Muscle of leg (tissue), 3 donors: ENCODE measurements at regions not wholly inside any gene's neighbourhood (a gene's known extent, or its start where the extent isn't known, plus 50 kb on each side); places are given as distances from the start of the nearest gene placed in this dataset.
A peak's percentile ranks its signal among the peaks of the same experiment; 100 is the strongest.

Experiments used
- DNase-seq: peaks from one replicate; pipeline ENCODE4 v3.0.0; 2013
- H3K27ac ChIP-seq: one replicate; pipeline ENCODE4 v1.5.1; 2013; ENCODE audit warnings: mild to moderate bottlenecking, low read length, control low read depth
- H3K27me3 ChIP-seq: one replicate; pipeline ENCODE4 v1.6.1; 2013; ENCODE audit warnings: low read length; ENCODE audit not compliant: control insufficient read depth, insufficient read depth
- H3K36me3 ChIP-seq: one replicate; pipeline ENCODE4 v1.6.1; 2013; ENCODE audit warnings: low read length; ENCODE audit not compliant: control insufficient read depth, insufficient read depth
- H3K4me1 ChIP-seq: one replicate; pipeline ENCODE4 v1.6.1; 2013; ENCODE audit warnings: low read length; ENCODE audit not compliant: control insufficient read depth, insufficient read depth
- H3K4me3 ChIP-seq: one replicate; pipeline ENCODE4 v1.5.1; 2013; ENCODE audit warnings: low read length, control low read depth
- H3K9me3 ChIP-seq: replicated peaks from 2 replicates; pipeline ENCODE4 v1.6.1; 2013; ENCODE audit warnings: low read depth, low read length; ENCODE audit not compliant: control insufficient read depth
- WGBS: methylation state at CpG from one replicate; pipeline ENCODE4 v1.1.5; 2013; ENCODE audit warnings: missing lambda C conversion rate; ENCODE audit not compliant: insufficient coverage; 5-methylcytosine and 5-hydroxymethylcytosine counted together

DNA sequence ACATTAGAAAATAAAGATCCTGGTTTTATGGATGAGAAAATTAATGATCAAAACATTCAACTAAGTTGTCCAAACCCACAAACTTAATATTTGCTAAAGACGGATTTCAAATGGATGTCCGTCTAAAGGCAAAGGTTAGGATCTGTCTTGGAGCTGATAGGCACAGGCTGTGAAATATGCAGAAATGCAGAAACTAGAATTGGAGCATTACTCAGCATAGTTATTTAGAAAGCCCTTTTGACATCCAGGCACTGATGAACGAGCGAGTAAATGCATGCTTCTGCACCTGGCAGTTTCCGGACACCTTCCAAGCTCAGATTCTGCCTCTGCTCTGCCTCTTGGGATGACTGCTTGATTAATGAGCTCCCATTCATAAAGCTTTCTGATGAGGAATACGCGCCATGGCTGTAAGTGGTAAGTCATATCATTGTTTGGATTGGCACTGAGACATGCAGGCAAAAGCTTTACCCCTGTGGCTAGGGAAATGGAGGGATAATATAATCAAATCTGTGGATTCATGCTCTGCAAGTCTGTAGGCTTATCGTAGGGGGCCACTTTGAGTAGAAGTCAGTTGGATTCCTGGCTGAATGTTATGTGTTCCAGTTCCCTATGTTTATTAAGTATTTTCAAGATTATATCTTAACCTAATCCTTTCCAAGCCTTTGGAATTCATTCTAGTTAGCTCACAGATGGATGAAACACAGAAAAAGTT lies 2176.3 kb upstream of the CELF4 start:
- 62% methylated on average over 5 of the region's 8 CpGs for WGBS
- Histone ChIP-seq H3K27ac (no peak overlapping the region), H3K4me3 (no peak overlapping the region), H3K36me3 (no peaks in the 10 kb centered on the region), H3K27me3 (no peaks in the 10 kb centered on the region), H3K9me3 (no peaks in the 10 kb centered on the region), H3K4me1 (no peaks in the 10 kb centered on the region)
- DNase-seq, result no peak

DNA sequence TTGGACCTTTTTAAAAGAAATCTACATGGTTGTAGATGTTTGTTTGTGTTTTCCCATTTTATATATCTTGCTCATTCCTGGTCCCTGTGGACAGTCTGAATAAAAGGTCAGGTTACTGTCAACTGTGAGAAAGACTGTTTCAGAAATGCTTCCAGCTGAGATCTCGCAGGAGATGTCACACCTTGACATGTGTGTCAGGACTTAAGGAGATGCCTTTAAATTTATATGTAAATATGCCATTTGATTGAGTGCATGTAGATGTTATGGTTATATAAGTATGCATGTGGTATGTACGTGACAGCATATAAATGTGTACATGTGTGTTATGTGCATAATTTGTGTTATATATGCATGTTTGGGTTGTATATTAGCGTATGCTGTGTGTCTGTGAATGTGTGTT lies 2172.3 kb upstream of the CELF4 start:
- no peak overlapping the region for H3K27ac ChIP-seq
- WGBS, result 84% methylated on average over 3 of the region's 3 CpGs
- H3K27me3 ChIP-seq, result no peaks in the 10 kb centered on the region
- no peaks in the 10 kb centered on the region for H3K4me1 ChIP-seq
- no peak for DNase-seq
- no peaks in the 10 kb centered on the region for H3K36me3 ChIP-seq
- no peaks in the 10 kb centered on the region for H3K9me3 ChIP-seq
- no peak overlapping the region for H3K4me3 ChIP-seq

DNA sequence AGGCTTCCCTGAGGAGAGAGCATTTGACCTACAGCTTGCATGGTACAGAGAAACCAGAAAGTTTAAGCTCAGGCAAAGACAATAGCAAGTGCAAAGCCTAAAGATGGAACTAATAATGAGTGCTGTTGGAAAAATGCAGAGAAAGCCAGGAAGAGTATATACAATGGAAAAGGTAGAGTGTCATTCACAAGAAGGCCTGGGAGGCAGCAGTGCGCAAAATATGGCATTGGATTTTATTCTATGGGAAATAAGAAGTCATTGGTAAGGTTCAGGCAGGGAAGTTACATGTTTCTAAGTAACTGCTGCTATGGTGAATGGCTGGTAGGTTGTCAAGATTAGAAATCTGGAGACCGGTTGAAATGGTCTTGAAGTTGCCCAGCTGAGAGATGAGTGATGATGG lies 2167.3 kb upstream of the CELF4 start:
- no peaks in the 10 kb centered on the region for H3K36me3 ChIP-seq
- WGBS, result 94% methylated on average over 2 of the region's 2 CpGs
- no peaks in the 10 kb centered on the region for H3K27me3 ChIP-seq
- no peaks in the 10 kb centered on the region for H3K9me3 ChIP-seq
- H3K27ac ChIP-seq, result no peak overlapping the region
- no peaks in the 10 kb centered on the region for H3K4me1 ChIP-seq
- H3K4me3 ChIP-seq, result no peak overlapping the region
- DNase-seq, result no peak

DNA sequence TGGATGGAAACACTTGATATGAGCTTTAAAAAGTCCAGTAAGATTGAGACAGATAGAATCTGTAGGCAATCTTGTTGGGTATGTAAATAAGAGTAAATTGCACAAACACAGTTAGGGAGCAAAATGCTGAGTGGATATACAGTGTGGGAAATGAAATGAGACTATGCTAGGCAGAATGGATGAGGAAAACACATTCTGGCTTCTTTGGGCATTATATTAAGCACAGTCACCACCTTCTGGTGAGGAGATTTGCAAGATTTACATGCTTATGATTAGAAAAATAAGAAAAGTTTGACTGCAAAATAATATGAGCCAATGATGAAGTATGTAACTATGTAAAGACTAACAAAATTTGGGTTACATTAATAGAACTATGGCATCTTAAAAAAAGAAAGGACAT lies 2165.0 kb upstream of the CELF4 start:
- H3K4me3 ChIP-seq, result no peak overlapping the region
- no peak overlapping the region for H3K27ac ChIP-seq
- no peaks in the 10 kb centered on the region for H3K36me3 ChIP-seq
- H3K27me3 ChIP-seq, result no peaks in the 10 kb centered on the region
- no peak for DNase-seq
- H3K4me1 ChIP-seq, result no peaks in the 10 kb centered on the region
- H3K9me3 ChIP-seq, result no peaks in the 10 kb centered on the region

DNA sequence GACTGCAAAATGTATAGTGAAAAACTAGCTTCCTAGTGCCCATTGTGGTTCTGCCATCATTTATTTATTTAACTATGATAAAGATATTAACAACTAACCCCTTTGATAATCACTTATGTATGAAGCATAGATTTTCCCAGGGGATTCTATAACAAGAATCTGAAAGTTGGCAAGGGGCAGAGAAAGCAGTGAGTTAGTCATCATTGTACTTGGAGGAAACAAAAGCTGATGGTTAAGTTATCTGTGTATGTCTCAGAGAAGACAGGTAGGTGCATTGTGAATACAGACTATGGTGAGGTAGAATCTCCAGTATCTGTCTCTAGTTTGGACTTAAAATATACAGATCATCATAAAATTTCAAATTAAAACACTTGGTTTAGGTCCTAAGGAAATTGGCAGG lies 2159.1 kb upstream of the CELF4 start:
- no peak for DNase-seq

DNA sequence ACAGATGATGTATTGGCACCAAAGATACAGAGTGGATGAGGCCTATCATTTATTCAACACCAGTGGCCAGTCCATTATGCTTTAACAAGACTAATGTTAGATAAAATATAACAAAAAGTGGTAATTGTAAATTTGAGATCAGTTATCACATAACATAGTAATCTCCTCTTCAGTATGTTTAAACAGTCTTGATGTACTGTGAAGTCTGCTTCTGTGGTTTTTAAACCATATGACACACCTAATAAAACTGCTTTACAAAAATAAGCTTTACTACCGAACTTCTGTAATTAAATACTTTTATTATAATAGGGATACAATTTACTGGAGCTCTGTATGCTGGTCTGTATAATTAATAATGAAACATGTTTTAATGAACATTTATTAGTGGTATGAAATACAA lies 2156.1 kb upstream of the CELF4 start:
- no peaks in the 10 kb centered on the region for H3K36me3 ChIP-seq
- no peaks in the 10 kb centered on the region for H3K27me3 ChIP-seq
- H3K4me3 ChIP-seq, result no peak overlapping the region
- H3K4me1 ChIP-seq, result no peaks in the 10 kb centered on the region
- no peak for DNase-seq
- WGBS, result no CpG with 5 or more reads among the region's 1 CpG
- no peaks in the 10 kb centered on the region for H3K9me3 ChIP-seq
- H3K27ac ChIP-seq, result no peak overlapping the region

More for the DNA sequence above, 2159.1 kb upstream of the CELF4 start:
- Histone ChIP-seq H3K4me1 (no peaks in the 10 kb centered on the region), H3K27ac (no peak overlapping the region), H3K27me3 (no peaks in the 10 kb centered on the region), H3K9me3 (no peaks in the 10 kb centered on the region), H3K4me3 (no peak overlapping the region), H3K36me3 (no peaks in the 10 kb centered on the region)

DNA sequence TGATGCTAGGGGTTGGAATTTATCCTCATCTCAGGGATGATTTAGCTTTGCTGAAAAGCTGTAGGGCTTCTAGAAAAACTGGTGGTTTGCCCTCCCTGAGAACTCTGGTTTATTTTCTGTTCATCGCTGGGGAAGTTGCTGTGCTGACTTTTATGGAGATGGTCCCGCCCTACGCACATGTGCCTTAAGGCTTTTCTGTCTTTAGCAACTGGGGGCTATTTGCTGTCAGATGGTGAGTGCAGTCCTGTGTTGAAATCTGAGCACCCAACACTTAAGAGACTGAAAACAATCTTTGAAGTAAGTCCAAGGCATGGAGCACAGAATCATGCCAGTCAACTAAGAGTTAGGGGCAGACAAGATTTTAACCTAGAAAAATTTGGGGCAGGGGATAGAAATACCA lies 2148.4 kb upstream of the CELF4 start:
- WGBS, result 95% methylated on average over 3 of the region's 3 CpGs
- DNase-seq, result peak; percentile 25

DNA sequence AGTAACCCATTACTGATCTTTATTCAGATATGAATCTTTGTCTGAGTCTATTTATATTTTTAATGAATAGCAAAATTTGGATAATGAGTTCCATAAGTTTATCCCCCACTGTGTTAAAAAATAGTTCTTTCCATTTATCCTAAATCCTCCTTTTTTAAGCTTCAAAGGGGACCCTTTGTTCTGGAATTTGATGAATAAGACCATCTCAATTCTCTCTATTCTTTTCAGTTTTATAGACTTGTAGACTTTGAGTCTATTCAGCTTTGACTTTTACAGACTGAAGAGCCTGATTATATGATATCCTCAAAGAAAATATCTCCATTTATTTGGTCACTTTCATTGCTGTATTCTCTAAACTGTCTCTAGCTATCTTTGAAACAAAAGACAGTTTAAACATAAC lies 2146.1 kb upstream of the CELF4 start:
- Histone ChIP-seq H3K9me3 (no peaks in the 10 kb centered on the region), H3K27me3 (no peaks in the 10 kb centered on the region), H3K4me3 (no peak overlapping the region), H3K27ac (no peak overlapping the region), H3K4me1 (no peaks in the 10 kb centered on the region), H3K36me3 (no peaks in the 10 kb centered on the region)
- DNase-seq, result no peak

More for the DNA sequence above, 2148.4 kb upstream of the CELF4 start:
- no peak overlapping the region for H3K27ac ChIP-seq
- H3K9me3 ChIP-seq, result no peaks in the 10 kb centered on the region
- no peak overlapping the region for H3K4me3 ChIP-seq
- H3K36me3 ChIP-seq, result no peaks in the 10 kb centered on the region
- H3K4me1 ChIP-seq, result no peaks in the 10 kb centered on the region
- no peaks in the 10 kb centered on the region for H3K27me3 ChIP-seq

DNA sequence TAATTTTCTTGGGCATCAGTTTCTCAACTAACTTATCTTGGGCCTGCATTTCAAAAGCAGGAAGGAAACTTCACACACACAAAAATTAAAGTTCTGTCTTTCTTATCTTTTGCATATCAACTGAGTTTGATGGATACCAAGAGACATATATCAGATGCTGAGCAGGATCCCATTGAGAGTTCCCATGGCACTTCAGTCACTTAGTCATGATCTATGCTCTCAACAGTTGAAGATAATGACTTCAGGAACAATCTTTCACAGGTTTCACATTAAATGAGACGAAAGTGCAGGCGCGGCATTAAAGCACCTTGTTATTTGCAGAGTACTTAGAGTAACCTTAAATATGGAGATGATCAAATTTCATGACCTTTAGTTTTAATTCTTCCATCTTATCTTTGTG lies 2139.8 kb upstream of the CELF4 start:
- WGBS, result no CpG with 5 or more reads among the region's 3 CpGs
- Histone ChIP-seq H3K27ac (no peak overlapping the region), H3K4me3 (no peak overlapping the region), H3K4me1 (no peaks in the 10 kb centered on the region), H3K27me3 (no peaks in the 10 kb centered on the region), H3K9me3 (no peaks in the 10 kb centered on the region), H3K36me3 (no peaks in the 10 kb centered on the region)
- DNase-seq, result no peak

DNA sequence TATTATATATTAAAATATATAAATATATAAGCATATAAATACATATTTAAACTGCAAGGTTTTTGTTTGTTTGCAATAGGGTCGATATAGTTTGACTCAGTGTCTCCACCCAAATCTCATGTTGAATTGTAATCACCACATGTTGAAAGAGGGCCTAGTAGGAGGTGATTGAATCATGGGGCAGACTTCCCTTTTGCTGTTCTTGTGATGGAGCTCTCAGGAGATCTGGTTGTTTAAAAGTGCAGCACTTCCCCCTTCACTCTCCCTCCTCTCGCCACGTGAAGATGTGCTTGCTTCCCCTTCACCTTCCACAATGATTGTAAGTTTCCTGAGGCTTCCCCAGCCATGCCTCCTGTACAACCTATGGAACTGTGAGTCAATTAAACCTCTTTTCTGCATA lies 2137.3 kb upstream of the CELF4 start:
- H3K27ac ChIP-seq, result no peak overlapping the region
- H3K4me3 ChIP-seq, result no peak overlapping the region
- DNase-seq, result no peak
- WGBS, result 71% methylated on average over 2 of the region's 3 CpGs
- H3K27me3 ChIP-seq, result no peaks in the 10 kb centered on the region
- no peaks in the 10 kb centered on the region for H3K36me3 ChIP-seq
- H3K9me3 ChIP-seq, result no peaks in the 10 kb centered on the region
- H3K4me1 ChIP-seq, result no peaks in the 10 kb centered on the region

DNA sequence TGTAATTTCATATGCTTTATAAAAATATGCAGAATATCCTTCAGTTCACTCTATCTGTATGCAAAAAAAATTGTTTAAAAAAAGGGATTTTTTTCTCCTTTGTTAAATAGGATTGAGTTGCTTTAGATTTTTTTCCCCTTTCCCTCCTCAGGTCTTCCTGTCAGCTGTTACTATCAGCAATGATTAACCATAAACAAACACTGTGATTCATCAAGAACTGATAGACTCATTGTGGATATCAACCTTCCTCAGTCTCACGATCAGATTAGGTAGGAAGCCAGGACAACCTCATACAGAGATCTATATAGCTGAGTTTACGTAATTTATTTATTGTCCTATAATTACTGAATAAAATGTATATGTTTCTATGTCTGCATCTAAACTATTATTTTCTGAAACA lies 2136.2 kb upstream of the CELF4 start:
- H3K9me3 ChIP-seq, result no peaks in the 10 kb centered on the region
- H3K27me3 ChIP-seq, result no peaks in the 10 kb centered on the region
- no CpG with 5 or more reads among the region's 2 CpGs for WGBS
- H3K4me3 ChIP-seq, result no peak overlapping the region
- H3K4me1 ChIP-seq, result no peaks in the 10 kb centered on the region
- no peak for DNase-seq
- no peak overlapping the region for H3K27ac ChIP-seq
- no peaks in the 10 kb centered on the region for H3K36me3 ChIP-seq
